IMR-90 (cell line): ENCODE measurements at regions not wholly inside any gene's neighbourhood (a gene's known extent, or its start where the extent isn't known, plus 50 kb on each side); places are given as distances from the start of the nearest gene placed in this dataset.

Experiments used
- ATAC-seq: fragments of 200-7000 bp; cut with Tn5 transposase; 2 replicates; pipeline ENCODE4 v1.9.1; 2020; ENCODE audit warnings: low read depth, mild to moderate bottlenecking, moderate library complexity
- BruUV-seq: library from RNA; stranded (reverse); fragments of 400-500 nt; replicated peaks from 2 replicates; lab custom pipeline; 2021; lab: Mats Ljungman, UMichigan
- CTCF ChIA-PET: fragments of 300-600 bp; formaldehyde crosslinking; extraction: SDS; loops from one replicate; lab custom pipeline; 2021; ENCODE audit warnings: antibody characterized with exemption; lab: Yijun Ruan, JAX
- POLR2A ChIA-PET: fragments of 300-600 bp; sonication (Branson Sonifier 250); formaldehyde crosslinking; loops from one replicate; lab custom pipeline; 2022; ENCODE audit warnings: antibody characterized with exemption; ENCODE audit not compliant: unreplicated experiment; lab: Charles Lee
- DNase-seq: peaks from one replicate; pipeline ENCODE4 v3.0.0; 2013
- H2AFZ ChIP-seq: replicated peaks from 2 replicates; pipeline ENCODE3; 2013; ENCODE audit warnings: low read length, mild to moderate bottlenecking; ENCODE audit not compliant: poor library complexity
- H2AK5ac ChIP-seq: 2 replicates; pipeline ENCODE4 v1.6.1; 2013; ENCODE audit warnings: low read depth, low read length, inconsistent platforms
- H2AK9ac ChIP-seq: replicated peaks from 2 replicates; pipeline ENCODE3; 2013; ENCODE audit warnings: mild to moderate bottlenecking, low read depth, low read length, moderate library complexity; ENCODE audit not compliant: poor library complexity
- H2BK120ac ChIP-seq: 2 replicates; pipeline ENCODE4 v1.6.1; 2013; ENCODE audit warnings: low read depth, low read length, inconsistent platforms
- H2BK15ac ChIP-seq: 3 replicates; pipeline ENCODE4 v1.6.1; 2013; ENCODE audit warnings: low read depth, low read length, inconsistent platforms
- H2BK20ac ChIP-seq: 2 replicates; pipeline ENCODE4 v1.6.1; 2013; ENCODE audit warnings: low read depth, mild to moderate bottlenecking, inconsistent platforms, low read length, moderate library complexity
- H2BK5ac ChIP-seq: 2 replicates; pipeline ENCODE4 v1.6.1; 2013; ENCODE audit warnings: mild to moderate bottlenecking, low read depth, low read length, inconsistent platforms; ENCODE audit not compliant: poor library complexity, severe bottlenecking
- H3K14ac ChIP-seq: replicated peaks from 2 replicates; pipeline ENCODE4 v1.6.1; 2013; ENCODE audit warnings: low read depth, low read length, inconsistent platforms
- H3K18ac ChIP-seq: 2 replicates; pipeline ENCODE4 v1.6.1; 2013; ENCODE audit warnings: low read depth, low read length, control low read depth
- H3K23ac ChIP-seq: 2 replicates; pipeline ENCODE4 v1.6.1; 2013; ENCODE audit warnings: low read depth, low read length, inconsistent platforms
- H3K27ac ChIP-seq: 2 replicates; pipeline ENCODE4 v1.5.1; 2013; ENCODE audit warnings: mild to moderate bottlenecking, control low read depth, low read length; ENCODE audit not compliant: insufficient read depth
- H3K27me3 ChIP-seq: 2 replicates; pipeline ENCODE4 v1.6.1; 2013; ENCODE audit warnings: low read length; ENCODE audit not compliant: control insufficient read depth, insufficient read depth
- H3K36me3 ChIP-seq: 2 replicates; pipeline ENCODE4 v1.6.1; 2013; ENCODE audit warnings: low read length, mixed read lengths; ENCODE audit not compliant: control insufficient read depth, insufficient read depth
- H3K4ac ChIP-seq: 2 replicates; pipeline ENCODE4 v1.6.1; 2013; ENCODE audit warnings: low read depth, low read length, inconsistent platforms
- H3K4me1 ChIP-seq: 2 replicates; pipeline ENCODE4 v1.6.1; 2013; ENCODE audit warnings: low read length, mixed read lengths; ENCODE audit not compliant: control insufficient read depth, insufficient read depth
- H3K4me2 ChIP-seq: 2 replicates; pipeline ENCODE4 v1.6.1; 2013; ENCODE audit warnings: low read depth, mild to moderate bottlenecking, control low read depth, low read length, moderate library complexity
- H3K4me3 ChIP-seq: 2 replicates; pipeline ENCODE4 v1.5.1; 2013; ENCODE audit warnings: low read depth, mild to moderate bottlenecking, control low read depth, low read length, moderate library complexity; ENCODE audit not compliant: insufficient read depth
- H3K56ac ChIP-seq: 2 replicates; pipeline ENCODE4 v1.6.1; 2013; ENCODE audit warnings: low read length, inconsistent platforms; ENCODE audit not compliant: insufficient read depth; ENCODE audit errors: extremely low read depth
- H3K79me1 ChIP-seq, 2 experiments: 2 replicates each; pipeline ENCODE4 v1.6.1; 2013; ENCODE audit warnings: low read length in 2 of 2, inconsistent platforms in 1 of 2, low read depth in 1 of 2
- H3K9ac ChIP-seq: 2 replicates; pipeline ENCODE4 v1.6.1; 2013; ENCODE audit warnings: low read depth, low read length, control low read depth
- H3K9me1 ChIP-seq: 2 replicates; pipeline ENCODE4 v1.6.1; 2013; ENCODE audit warnings: low read length, inconsistent platforms; ENCODE audit not compliant: insufficient read depth
- H3K9me3 ChIP-seq: 2 replicates; pipeline ENCODE4 v1.6.1; 2013; ENCODE audit warnings: low read length; ENCODE audit not compliant: control insufficient read depth, insufficient read depth
- H4K20me1 ChIP-seq: 2 replicates; pipeline ENCODE4 v1.6.1; 2013; ENCODE audit warnings: low read length, inconsistent platforms; ENCODE audit not compliant: insufficient read depth
- H4K5ac ChIP-seq: 2 replicates; pipeline ENCODE4 v1.6.1; 2013; ENCODE audit warnings: mild to moderate bottlenecking, low read depth, low read length, control low read depth
- H4K8ac ChIP-seq, 2 experiments: 2 replicates each; pipeline ENCODE4 v1.6.1; 2013; ENCODE audit warnings: low read depth in 2 of 2, low read length in 2 of 2, control low read depth in 1 of 2, inconsistent platforms in 1 of 2
- H4K91ac ChIP-seq: 2 replicates; pipeline ENCODE4 v1.6.1; 2013; ENCODE audit warnings: low read depth, low read length, inconsistent platforms; ENCODE audit not compliant: insufficient read depth
- BHLHE40 ChIP-seq: fragments of 150-350 bp; IDR thresholded peaks from 2 replicates; pipeline ENCODE4 v1.6.1; 2016; ENCODE audit warnings: mild to moderate bottlenecking, low read depth, low read length
- CEBPB ChIP-seq: IDR thresholded peaks from 2 replicates; pipeline ENCODE4 v1.6.1; 2012; ENCODE audit warnings: low read depth, low read length, improper control_type of control experiment
- CHD1 ChIP-seq: IDR thresholded peaks from 2 replicates; pipeline ENCODE4 v1.6.1; 2012; ENCODE audit warnings: low read depth, low read length, improper control_type of control experiment
- FOS ChIP-seq: fragments of 150-350 bp; IDR thresholded peaks from 2 replicates; pipeline ENCODE4 v1.6.1; 2016; ENCODE audit warnings: low read depth, low read length
- MAFK ChIP-seq: IDR thresholded peaks from 2 replicates; pipeline ENCODE4 v1.6.1; 2012; ENCODE audit warnings: low read depth, low read length, improper control_type of control experiment
- MAZ ChIP-seq: IDR thresholded peaks from 2 replicates; pipeline ENCODE4 v1.6.1; 2012; ENCODE audit warnings: low read depth, mild to moderate bottlenecking, low read length, improper control_type of control experiment, moderate library complexity, borderline replicate concordance
- MXI1 ChIP-seq: IDR thresholded peaks from 2 replicates; pipeline ENCODE4 v1.6.1; 2012; ENCODE audit warnings: low read depth, mild to moderate bottlenecking, low read length, moderate library complexity, borderline replicate concordance
- NFE2L2 ChIP-seq: fragments of 150-350 bp; IDR thresholded peaks from 2 replicates; pipeline ENCODE4 v1.6.1; 2016; ENCODE audit warnings: low read depth, mild to moderate bottlenecking, low read length
- POLR2A ChIP-seq: IDR thresholded peaks from 2 replicates; pipeline ENCODE4 v1.6.1; 2012; ENCODE audit warnings: mild to moderate bottlenecking, low read depth, low read length
- RAD21 ChIP-seq: IDR thresholded peaks from 2 replicates; pipeline ENCODE4 v1.6.1; 2012; ENCODE audit warnings: low read length, improper control_type of control experiment
- RCOR1 ChIP-seq: IDR thresholded peaks from 2 replicates; pipeline ENCODE4 v1.6.1; 2012; ENCODE audit warnings: mild to moderate bottlenecking, low read length, improper control_type of control experiment; ENCODE audit not compliant: insufficient replicate concordance
- RFX5 ChIP-seq: IDR thresholded peaks from 2 replicates; pipeline ENCODE4 v1.8.0; 2012; ENCODE audit warnings: low read depth, mild to moderate bottlenecking, low read length, moderate library complexity
- SMC3 ChIP-seq: fragments of 150-350 bp; IDR thresholded peaks from 2 replicates; pipeline ENCODE4 v1.6.1; 2016; ENCODE audit warnings: low read depth, mild to moderate bottlenecking, antibody characterized with exemption, low read length, moderate library complexity
- USF2 ChIP-seq: fragments of 150-350 bp; IDR thresholded peaks from 2 replicates; pipeline ENCODE4 v1.6.1; 2017; ENCODE audit warnings: mild to moderate bottlenecking, antibody characterized with exemption, low read length, low read depth
- WGBS, 2 experiments: methylation state at CpG; one replicate each; pipeline versions ENCODE4 v1.1.5 to v1.1.7; 2013; ENCODE audit warnings: missing lambda C conversion rate in 2 of 2; ENCODE audit not compliant: insufficient read length in 1 of 2; ENCODE audit errors: extremely low coverage in 2 of 2; 5-methylcytosine and 5-hydroxymethylcytosine counted together
- dilution Hi-C: fragments of 300-500 bp; cut with HindIII; formaldehyde crosslinking; loops from one replicate; pipeline ENCODE4 v1.14.3; 2018; ENCODE audit warnings: low sequenced_read_pairs; ENCODE audit not compliant: unreplicated experiment
- in situ Hi-C: fragments of 300-500 bp; cut with MboI; formaldehyde crosslinking; loops from 3 replicates; pipeline ENCODE4 v1.14.3; 2019; ENCODE audit warnings: low sequenced_read_pairs, inconsistent platforms, mixed read lengths
- intact Hi-C: fragments of 100-400 bp; cut with micrococcal nuclease; formaldehyde crosslinking; loops from 2 replicates; pipeline ENCODE4 v1.10.0; 2022
- TF ChIP-seq, protein P1 (sequence below): conservative IDR thresholded peaks from 2 replicates; pipeline ENCODE4 v1.5.1; 2012; ENCODE audit warnings: mild to moderate bottlenecking, low read depth, low read length, improper control_type of control experiment
- TF ChIP-seq, protein P2 (sequence below): fragments of 150-350 bp; IDR thresholded peaks from 2 replicates; pipeline ENCODE4 v1.6.1; 2016; ENCODE audit warnings: low read depth, mild to moderate bottlenecking, low read length, moderate library complexity, borderline replicate concordance

DNA sequence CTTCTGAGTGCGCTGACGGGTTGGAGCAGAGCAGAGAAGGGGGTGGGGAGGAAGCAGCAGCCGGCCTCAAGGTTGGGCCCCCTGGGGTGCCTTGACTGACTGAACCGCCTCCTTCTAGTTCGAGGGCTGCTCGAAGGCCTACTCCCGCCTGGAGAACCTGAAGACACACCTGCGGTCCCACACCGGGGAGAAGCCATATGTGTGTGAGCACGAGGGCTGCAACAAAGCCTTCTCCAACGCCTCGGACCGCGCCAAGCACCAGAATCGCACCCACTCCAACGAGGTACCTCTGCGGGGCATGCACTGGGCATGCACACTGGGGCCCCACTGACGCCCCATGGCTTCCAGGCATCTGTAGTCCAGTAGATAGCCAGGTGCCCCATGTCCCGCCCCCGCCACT lies 246.9 kb downstream of the GLI2 start:
- H3K36me3 ChIP-seq = peaks cover 77% of the 10 kb centered on the region

More for the DNA sequence above, 246.9 kb downstream of the GLI2 start:
- WGBS, 2 experiments = 86% methylated on average over 8 of the region's 20 CpGs; no CpG with 5 or more reads in 1 of the 2 experiments
- Histone ChIP-seq H3K4ac (no peak overlapping the region), H2AK5ac (no peak overlapping the region), H3K56ac (no peak overlapping the region), H3K9me1 (peaks cover 13% of the 10 kb centered on the region; the same call in 1 of the 2 replicates), H2BK15ac (no peak overlapping the region), H3K9ac (no peak overlapping the region), H4K5ac (no peak overlapping the region), H3K4me1 (0 out of 2 replicates have a peak, but pooled peaks cover 2% of the 10 kb centered on the region), H3K18ac (no peak overlapping the region), H4K8ac (no peak overlapping the region), H3K79me1 (peaks cover 9 to 19% of the 10 kb centered on the region in 2 experiments; a peak in 2 of 4 replicates), H4K20me1 (peaks cover 9% of the 10 kb centered on the region), H3K27me3 (no peaks in the 10 kb centered on the region), H3K14ac (no peak overlapping the region), H2AFZ (no peak overlapping the region), H2AK9ac (no peak overlapping the region), H2BK20ac (no peak overlapping the region), H2BK5ac (no peak overlapping the region), H4K91ac (no peak overlapping the region), H3K23ac (no peak overlapping the region), H3K9me3 (no peaks in the 10 kb centered on the region), H3K4me3 (no peak overlapping the region), H3K4me2 (no peak overlapping the region), H2BK120ac (no peak overlapping the region), H3K27ac (no peak overlapping the region)
- in situ Hi-C loops = no loop called here
- ChIA-PET CTCF (no interaction called here), POLR2A (no interaction called here)
- TF ChIP-seq MAZ (no peak), CEBPB (no peak), RCOR1 (no peak), BHLHE40 (no peak), POLR2A (no peak), SMC3 (no peak), CHD1 (no peak), NFE2L2 (no peak), FOS (no peak), MAFK (no peak), USF2 (no peak), RFX5 (no peak), RAD21 (no peak), MXI1 (no peak)
- TF ChIP-seq, protein P1, sequence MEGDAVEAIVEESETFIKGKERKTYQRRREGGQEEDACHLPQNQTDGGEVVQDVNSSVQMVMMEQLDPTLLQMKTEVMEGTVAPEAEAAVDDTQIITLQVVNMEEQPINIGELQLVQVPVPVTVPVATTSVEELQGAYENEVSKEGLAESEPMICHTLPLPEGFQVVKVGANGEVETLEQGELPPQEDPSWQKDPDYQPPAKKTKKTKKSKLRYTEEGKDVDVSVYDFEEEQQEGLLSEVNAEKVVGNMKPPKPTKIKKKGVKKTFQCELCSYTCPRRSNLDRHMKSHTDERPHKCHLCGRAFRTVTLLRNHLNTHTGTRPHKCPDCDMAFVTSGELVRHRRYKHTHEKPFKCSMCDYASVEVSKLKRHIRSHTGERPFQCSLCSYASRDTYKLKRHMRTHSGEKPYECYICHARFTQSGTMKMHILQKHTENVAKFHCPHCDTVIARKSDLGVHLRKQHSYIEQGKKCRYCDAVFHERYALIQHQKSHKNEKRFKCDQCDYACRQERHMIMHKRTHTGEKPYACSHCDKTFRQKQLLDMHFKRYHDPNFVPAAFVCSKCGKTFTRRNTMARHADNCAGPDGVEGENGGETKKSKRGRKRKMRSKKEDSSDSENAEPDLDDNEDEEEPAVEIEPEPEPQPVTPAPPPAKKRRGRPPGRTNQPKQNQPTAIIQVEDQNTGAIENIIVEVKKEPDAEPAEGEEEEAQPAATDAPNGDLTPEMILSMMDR = no peak
- TF ChIP-seq, protein P2, sequence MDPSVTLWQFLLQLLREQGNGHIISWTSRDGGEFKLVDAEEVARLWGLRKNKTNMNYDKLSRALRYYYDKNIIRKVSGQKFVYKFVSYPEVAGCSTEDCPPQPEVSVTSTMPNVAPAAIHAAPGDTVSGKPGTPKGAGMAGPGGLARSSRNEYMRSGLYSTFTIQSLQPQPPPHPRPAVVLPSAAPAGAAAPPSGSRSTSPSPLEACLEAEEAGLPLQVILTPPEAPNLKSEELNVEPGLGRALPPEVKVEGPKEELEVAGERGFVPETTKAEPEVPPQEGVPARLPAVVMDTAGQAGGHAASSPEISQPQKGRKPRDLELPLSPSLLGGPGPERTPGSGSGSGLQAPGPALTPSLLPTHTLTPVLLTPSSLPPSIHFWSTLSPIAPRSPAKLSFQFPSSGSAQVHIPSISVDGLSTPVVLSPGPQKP = no peak
- intact Hi-C loops = no loop called here
- no peak for ATAC-seq
- dilution Hi-C loops = no loop called here
- BruUV-seq = no TSS peak
- no peak for DNase-seq
